CD4-positive, alpha-beta T cell treated with Interleukin-12 subunit alpha and Interleukin-12 subunit beta, for 1 hour (primary cell): ENCODE measurements at regions not wholly inside any gene's neighbourhood (a gene's known extent, or its start where the extent isn't known, plus 50 kb on each side); places are given as distances from the start of the nearest gene placed in this dataset.
"Not testable (repeated sequence)": the region's sequence is repeated elsewhere in the genome, so short reads cannot be mapped to it uniquely, and the experiment has no call there.

Source experiments
- DNase-seq: peaks from one replicate; pipeline ENCODE4 v3.0.0-alpha.2; 2020

GRCh38 chr1:222232842-222233241 lies 315.1 kb downstream of the HHIPL2 start:
- DNase-seq, result no peak

- DNase-seq, result no peak
Measured at GRCh38 chr1:222229672-222230312, 318.1 kb downstream of the HHIPL2 start.

GRCh38 chr1:222225316-222225691 lies 322.6 kb downstream of the HHIPL2 start:
- DNase-seq, result no peak

- DNase-seq, result no peak
Measured at GRCh38 chr1:222224636-222225315, 323.1 kb downstream of the HHIPL2 start.

- DNase-seq, result no peak
Measured at GRCh38 chr1:222224156-222224555, 323.7 kb downstream of the HHIPL2 start.

GRCh38 chr1:222223010-222223409 lies 324.9 kb downstream of the HHIPL2 start:
- DNase-seq, result no peak

- no peak for DNase-seq
Measured at GRCh38 chr1:222216255-222216754, 331.6 kb downstream of the HHIPL2 start.

- DNase-seq, result no peak
Measured at GRCh38 chr1:222210776-222211175, 337.1 kb downstream of the HHIPL2 start.

GRCh38 chr1:222204475-222204874 lies 343.4 kb downstream of the HHIPL2 start:
- no peak for DNase-seq

GRCh38 chr1:222202831-222203230 lies 345.1 kb downstream of the HHIPL2 start:
- DNase-seq, result no peak

GRCh38 chr1:222196736-222197135 lies 351.2 kb downstream of the HHIPL2 start:
- DNase-seq, result no peak

- no peak for DNase-seq
Measured at GRCh38 chr1:222196288-222196687, 351.6 kb downstream of the HHIPL2 start.

- no peak for DNase-seq
Measured at GRCh38 chr1:222195857-222196256, 352.0 kb downstream of the HHIPL2 start.

GRCh38 chr1:222189218-222189617 lies 358.7 kb downstream of the HHIPL2 start:
- no peak for DNase-seq

- no peak for DNase-seq
Measured at GRCh38 chr1:222187566-222188332, 360.2 kb downstream of the HHIPL2 start.

GRCh38 chr1:222182641-222183040 lies 365.3 kb downstream of the HHIPL2 start:
- no peak for DNase-seq

GRCh38 chr1:222181191-222181590 lies 366.7 kb downstream of the HHIPL2 start:
- DNase-seq, result no peak

GRCh38 chr1:222177496-222177895 lies 370.4 kb downstream of the HHIPL2 start:
- DNase-seq, result not testable (repeated sequence)

GRCh38 chr1:222171005-222171404 lies 376.9 kb downstream of the HHIPL2 start:
- peak; percentile 3 for DNase-seq

- no peak for DNase-seq
Measured at GRCh38 chr1:222168621-222169020, 379.3 kb downstream of the HHIPL2 start.

- no peak for DNase-seq
Measured at GRCh38 chr1:222167896-222168295, 380.0 kb downstream of the HHIPL2 start.

GRCh38 chr1:222167111-222167510 lies 380.8 kb downstream of the HHIPL2 start:
- peak; percentile 3 for DNase-seq

- DNase-seq, result no peak
Measured at GRCh38 chr1:222165629-222166028, 382.3 kb downstream of the HHIPL2 start.

- DNase-seq, result no peak
Measured at GRCh38 chr1:222163895-222164294, 384.0 kb downstream of the HHIPL2 start.
